ENCODE measurements at regions not wholly inside any gene's neighbourhood (a gene's known extent, or its start where the extent isn't known, plus 50 kb on each side); places are given as distances from the start of the nearest gene placed in this dataset.

DNA sequence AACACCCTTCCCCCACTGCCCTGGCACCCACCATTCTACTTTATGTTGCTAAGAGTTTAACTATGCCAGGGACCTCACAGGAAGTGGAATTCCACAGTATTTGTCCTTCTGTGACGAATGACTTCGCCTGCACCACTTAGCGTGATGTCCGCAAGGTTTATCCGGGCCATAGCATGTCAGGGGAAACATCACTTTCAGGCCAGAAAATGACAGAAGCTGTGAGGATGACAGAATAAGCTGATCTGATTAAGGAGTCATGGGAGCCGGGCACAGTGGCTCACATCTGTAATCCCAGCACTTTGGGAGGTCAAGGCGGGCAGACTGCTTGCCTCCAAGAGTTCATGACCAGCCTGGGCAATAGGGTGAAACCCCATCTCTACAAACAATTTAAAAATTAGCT, 248.8 kb downstream of the EIPR1 start:
- H3K4me1 ChIP-seq (ENCODE audit: control insufficient read depth, low read length): peaks cover 20% of the 10 kb centered on the region
- H3K27me3 ChIP-seq (ENCODE audit: control insufficient read depth, low read length): no peaks in the 10 kb centered on the region
- H3F3A ChIP-seq (ENCODE audit: control insufficient read depth, insufficient read depth): no peaks in the 10 kb centered on the region
- no peak overlapping the region for H3K4me3 ChIP-seq (ENCODE audit: low read length)
- H3K4me2 ChIP-seq (ENCODE audit: low read length): no peak overlapping the region
- no peaks in the 10 kb centered on the region for H3K9me3 ChIP-seq (ENCODE audit: control insufficient read depth, insufficient read depth, low read length)
- H3K36me3 ChIP-seq (ENCODE audit: control insufficient read depth, low read length): no peaks in the 10 kb centered on the region
- H3K27ac ChIP-seq (ENCODE audit: low read depth, low read length): no peak overlapping the region
- no peak for TF ChIP-seq EZH2phosphoT487 (IDR thresholded peaks at IDR 0.05; ENCODE audit: borderline replicate concordance, low read length)
- no peak for TF ChIP-seq CTCF (IDR thresholded peaks at IDR 0.05; ENCODE audit: low read depth, low read length, poor library complexity, severe bottlenecking)
- H4K20me1 ChIP-seq (ENCODE audit: control insufficient read depth, insufficient read depth, low read depth, low read length): no peaks in the 10 kb centered on the region
- no peaks in the 10 kb centered on the region for H3K9me2 ChIP-seq (replicated peaks; ENCODE audit: control insufficient read depth, low read length)
- H3K79me2 ChIP-seq (ENCODE audit: control insufficient read depth, low read length): no peaks in the 10 kb centered on the region

DNA sequence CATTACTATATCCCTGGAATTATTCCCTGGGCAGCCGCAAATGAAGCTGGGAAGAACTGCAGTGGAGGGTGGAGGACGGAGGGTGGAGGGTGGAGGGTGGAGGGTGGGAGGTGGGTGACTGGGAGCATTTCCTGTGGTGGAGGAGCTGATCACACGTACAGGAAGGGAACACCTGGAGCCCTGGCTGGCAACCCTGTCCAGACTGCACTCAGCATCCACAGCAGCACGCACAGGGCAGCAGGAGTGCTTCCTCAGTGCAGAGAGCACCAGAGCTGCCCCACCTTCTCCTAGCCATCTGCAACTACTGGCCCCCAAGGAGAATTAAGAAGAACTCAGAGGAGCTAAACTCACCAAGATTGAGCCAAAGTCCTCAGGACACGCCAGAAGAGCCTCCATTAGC, 249.9 kb downstream of the EIPR1 start:
- H3K4me3 ChIP-seq (ENCODE audit: low read length): peak overlapping the region; percentile 47
- H3K27ac ChIP-seq (ENCODE audit: low read depth, low read length): peak overlapping the region; percentile 46
- H3K79me2 ChIP-seq (ENCODE audit: control insufficient read depth, low read length): no peaks in the 10 kb centered on the region
- no peak for TF ChIP-seq CTCF (IDR thresholded peaks at IDR 0.05; ENCODE audit: low read depth, low read length, poor library complexity, severe bottlenecking)
- TF ChIP-seq EZH2phosphoT487 (IDR thresholded peaks at IDR 0.05; ENCODE audit: borderline replicate concordance, low read length): no peak
- H3K27me3 ChIP-seq (ENCODE audit: control insufficient read depth, low read length): no peaks in the 10 kb centered on the region
- no peaks in the 10 kb centered on the region for H3K9me2 ChIP-seq (replicated peaks; ENCODE audit: control insufficient read depth, low read length)
- H3K4me1 ChIP-seq (ENCODE audit: control insufficient read depth, low read length): peaks cover 20% of the 10 kb centered on the region
- no peaks in the 10 kb centered on the region for H4K20me1 ChIP-seq (ENCODE audit: control insufficient read depth, insufficient read depth, low read depth, low read length)
- no peaks in the 10 kb centered on the region for H3F3A ChIP-seq (ENCODE audit: control insufficient read depth, insufficient read depth)
- H3K9me3 ChIP-seq (ENCODE audit: control insufficient read depth, insufficient read depth, low read length): no peaks in the 10 kb centered on the region
- H3K36me3 ChIP-seq (ENCODE audit: control insufficient read depth, low read length): no peaks in the 10 kb centered on the region
- peak overlapping the region; percentile 58 for H3K4me2 ChIP-seq (ENCODE audit: low read length)

GRCh38 chr2:3126911-3127621, 250.6 kb downstream of the EIPR1 start:
- no peaks in the 10 kb centered on the region for H3F3A ChIP-seq (ENCODE audit: control insufficient read depth, insufficient read depth)
- H3K4me3 ChIP-seq (ENCODE audit: low read length): peak overlapping the region; percentile 47
- no peak for TF ChIP-seq EZH2phosphoT487 (IDR thresholded peaks at IDR 0.05; ENCODE audit: borderline replicate concordance, low read length)
- TF ChIP-seq CTCF (IDR thresholded peaks at IDR 0.05; ENCODE audit: low read depth, low read length, poor library complexity, severe bottlenecking): no peak
- peaks cover 20% of the 10 kb centered on the region for H3K4me1 ChIP-seq (ENCODE audit: control insufficient read depth, low read length)
- no peaks in the 10 kb centered on the region for H4K20me1 ChIP-seq (ENCODE audit: control insufficient read depth, insufficient read depth, low read depth, low read length)
- H3K9me3 ChIP-seq (ENCODE audit: control insufficient read depth, insufficient read depth, low read length): no peaks in the 10 kb centered on the region
- H3K36me3 ChIP-seq (ENCODE audit: control insufficient read depth, low read length): no peaks in the 10 kb centered on the region
- H3K27ac ChIP-seq (ENCODE audit: low read depth, low read length): peak overlapping the region; percentile 46
- H3K27me3 ChIP-seq (ENCODE audit: control insufficient read depth, low read length): no peaks in the 10 kb centered on the region
- no peaks in the 10 kb centered on the region for H3K9me2 ChIP-seq (replicated peaks; ENCODE audit: control insufficient read depth, low read length)
- H3K79me2 ChIP-seq (ENCODE audit: control insufficient read depth, low read length): no peaks in the 10 kb centered on the region
- H3K4me2 ChIP-seq (ENCODE audit: low read length): peak overlapping the region; percentile 58

Measured in DOHH2 (cell line).